H1 (cell line): ENCODE measurements at regions not wholly inside any gene's neighbourhood (a gene's known extent, or its start where the extent isn't known, plus 50 kb on each side); places are given as distances from the start of the nearest gene placed in this dataset.

Source experiments
- CEBPB ChIP-seq: IDR thresholded peaks from 2 replicates; pipeline ENCODE4 v1.6.1; 2012; ENCODE audit warnings: low read depth, low read length
- EP300 ChIP-seq, 2 experiments: IDR thresholded peaks; 1 replicate in 1 of 2; 2 replicates in 1 of 2; pipeline ENCODE4 v1.6.1; 2011 to 2012; ENCODE audit warnings: low read depth in 2 of 2, low read length in 2 of 2, mild to moderate bottlenecking in 2 of 2, borderline replicate concordance in 1 of 2, inconsistent platforms in 1 of 2, moderate library complexity in 1 of 2
- JUN ChIP-seq: IDR thresholded peaks from 2 replicates; pipeline ENCODE4 v1.6.1; 2011; ENCODE audit warnings: low read depth, mild to moderate bottlenecking, improper control_type of control experiment, low read length
- MAFK ChIP-seq: IDR thresholded peaks from 2 replicates; pipeline ENCODE4 v1.6.1; 2012; ENCODE audit warnings: low read depth, mild to moderate bottlenecking, improper control_type of control experiment, low read length
- PHF8 ChIP-seq: fragments of 200-600 bp; sonication (generic); conservative IDR thresholded peaks from 2 replicates; pipeline ENCODE4 v1.7.1; 2012; ENCODE audit warnings: low read depth, mild to moderate bottlenecking, inconsistent platforms, low read length, moderate library complexity
- POLR2AphosphoS5 ChIP-seq: IDR thresholded peaks from 2 replicates; pipeline ENCODE4 v1.6.1; 2011; ENCODE audit warnings: low read depth, low read length
- RAD21 ChIP-seq, 2 experiments: IDR thresholded peaks in 1 of 2; conservative IDR thresholded peaks in 1 of 2; 2 replicates each; pipeline ENCODE4 v1.6.1; 2011; ENCODE audit warnings: low read depth in 2 of 2, low read length in 2 of 2, improper control_type of control experiment in 1 of 2, inconsistent platforms in 1 of 2, mild to moderate bottlenecking in 1 of 2, moderate library complexity in 1 of 2
- SP4 ChIP-seq: IDR thresholded peaks from 2 replicates; pipeline ENCODE4 v1.6.1; 2012; ENCODE audit warnings: low read length, inconsistent platforms
- TAF1 ChIP-seq: IDR thresholded peaks from 2 replicates; pipeline ENCODE4 v1.6.1; 2011; ENCODE audit warnings: mild to moderate bottlenecking, low read depth, low read length
- TBP ChIP-seq: IDR thresholded peaks from 2 replicates; pipeline ENCODE4 v1.6.1; 2011; ENCODE audit warnings: low read depth, low read length, improper control_type of control experiment
- TCF12 ChIP-seq: IDR thresholded peaks from 2 replicates; pipeline ENCODE4 v1.6.1; 2011; ENCODE audit warnings: low read depth, mild to moderate bottlenecking, low read length
- ZNF274 ChIP-seq: IDR thresholded peaks from 2 replicates; pipeline ENCODE4 v1.7.0; 2012; ENCODE audit warnings: low read length, borderline replicate concordance; ENCODE audit errors: extremely low read depth
- TF ChIP-seq, protein P1 (sequence below), 3 experiments: IDR thresholded peaks; 1 replicate in 2 of 3; 2 replicates in 1 of 3; pipeline versions ENCODE4 v1.5.1 to v1.6.1; 2011; ENCODE audit warnings: low read length in 3 of 3, mild to moderate bottlenecking in 3 of 3, inconsistent platforms in 2 of 3, low read depth in 1 of 3, moderate library complexity in 1 of 3; ENCODE audit not compliant: insufficient read depth in 1 of 3; ENCODE audit errors: control extremely low read depth in 1 of 3
- TF ChIP-seq, protein P2 (sequence below): fragments of 300-600 bp; sonication (generic); IDR thresholded peaks from 2 replicates; pipeline ENCODE4 v1.7.1; 2012; ENCODE audit warnings: low read length, moderate library complexity, mild to moderate bottlenecking, inconsistent platforms; ENCODE audit not compliant: insufficient replicate concordance

DNA sequence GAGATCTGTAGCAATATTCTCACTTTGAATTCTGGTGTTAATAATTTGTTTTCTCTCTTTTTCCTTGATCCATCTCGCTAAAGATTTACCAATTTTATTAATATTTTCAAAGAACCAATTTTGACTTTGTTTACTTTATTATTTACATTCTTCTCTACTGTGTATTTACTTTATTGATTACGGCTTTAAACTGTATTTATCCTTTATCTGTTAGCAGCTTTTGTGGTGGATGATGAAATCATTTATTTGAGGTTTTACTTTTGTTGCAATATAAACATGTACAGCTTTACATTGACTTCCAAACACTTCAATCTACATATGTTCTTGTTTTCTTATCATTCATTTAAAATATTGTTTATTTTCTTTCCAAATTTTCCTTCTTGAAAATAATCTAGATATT, 719.9 kb downstream of the ADCYAP1 start:
- TF ChIP-seq SP4, result no peak
- TF ChIP-seq, protein P1, sequence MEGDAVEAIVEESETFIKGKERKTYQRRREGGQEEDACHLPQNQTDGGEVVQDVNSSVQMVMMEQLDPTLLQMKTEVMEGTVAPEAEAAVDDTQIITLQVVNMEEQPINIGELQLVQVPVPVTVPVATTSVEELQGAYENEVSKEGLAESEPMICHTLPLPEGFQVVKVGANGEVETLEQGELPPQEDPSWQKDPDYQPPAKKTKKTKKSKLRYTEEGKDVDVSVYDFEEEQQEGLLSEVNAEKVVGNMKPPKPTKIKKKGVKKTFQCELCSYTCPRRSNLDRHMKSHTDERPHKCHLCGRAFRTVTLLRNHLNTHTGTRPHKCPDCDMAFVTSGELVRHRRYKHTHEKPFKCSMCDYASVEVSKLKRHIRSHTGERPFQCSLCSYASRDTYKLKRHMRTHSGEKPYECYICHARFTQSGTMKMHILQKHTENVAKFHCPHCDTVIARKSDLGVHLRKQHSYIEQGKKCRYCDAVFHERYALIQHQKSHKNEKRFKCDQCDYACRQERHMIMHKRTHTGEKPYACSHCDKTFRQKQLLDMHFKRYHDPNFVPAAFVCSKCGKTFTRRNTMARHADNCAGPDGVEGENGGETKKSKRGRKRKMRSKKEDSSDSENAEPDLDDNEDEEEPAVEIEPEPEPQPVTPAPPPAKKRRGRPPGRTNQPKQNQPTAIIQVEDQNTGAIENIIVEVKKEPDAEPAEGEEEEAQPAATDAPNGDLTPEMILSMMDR (IDR thresholded peaks at IDR 0.05; ENCODE audit: control extremely low read depth in 1 of 3, insufficient read depth in 1 of 3, low read depth in 1 of 3, low read length in 3 of 3), result no peak
- no peak for TF ChIP-seq CEBPB
- TF ChIP-seq TCF12, result no peak
- TF ChIP-seq POLR2AphosphoS5, result no peak
- TF ChIP-seq JUN, result no peak
- TF ChIP-seq TBP, result no peak
- no peak for TF ChIP-seq RAD21 (IDR thresholded peaks at IDR 0.05 in 1 of 2, conservative IDR thresholded peaks at IDR 0.05 in 1 of 2; ENCODE audit: low read depth in 2 of 2, low read length in 2 of 2)
- TF ChIP-seq MAFK, result no peak
- no peak for TF ChIP-seq PHF8
- TF ChIP-seq, protein P2, sequence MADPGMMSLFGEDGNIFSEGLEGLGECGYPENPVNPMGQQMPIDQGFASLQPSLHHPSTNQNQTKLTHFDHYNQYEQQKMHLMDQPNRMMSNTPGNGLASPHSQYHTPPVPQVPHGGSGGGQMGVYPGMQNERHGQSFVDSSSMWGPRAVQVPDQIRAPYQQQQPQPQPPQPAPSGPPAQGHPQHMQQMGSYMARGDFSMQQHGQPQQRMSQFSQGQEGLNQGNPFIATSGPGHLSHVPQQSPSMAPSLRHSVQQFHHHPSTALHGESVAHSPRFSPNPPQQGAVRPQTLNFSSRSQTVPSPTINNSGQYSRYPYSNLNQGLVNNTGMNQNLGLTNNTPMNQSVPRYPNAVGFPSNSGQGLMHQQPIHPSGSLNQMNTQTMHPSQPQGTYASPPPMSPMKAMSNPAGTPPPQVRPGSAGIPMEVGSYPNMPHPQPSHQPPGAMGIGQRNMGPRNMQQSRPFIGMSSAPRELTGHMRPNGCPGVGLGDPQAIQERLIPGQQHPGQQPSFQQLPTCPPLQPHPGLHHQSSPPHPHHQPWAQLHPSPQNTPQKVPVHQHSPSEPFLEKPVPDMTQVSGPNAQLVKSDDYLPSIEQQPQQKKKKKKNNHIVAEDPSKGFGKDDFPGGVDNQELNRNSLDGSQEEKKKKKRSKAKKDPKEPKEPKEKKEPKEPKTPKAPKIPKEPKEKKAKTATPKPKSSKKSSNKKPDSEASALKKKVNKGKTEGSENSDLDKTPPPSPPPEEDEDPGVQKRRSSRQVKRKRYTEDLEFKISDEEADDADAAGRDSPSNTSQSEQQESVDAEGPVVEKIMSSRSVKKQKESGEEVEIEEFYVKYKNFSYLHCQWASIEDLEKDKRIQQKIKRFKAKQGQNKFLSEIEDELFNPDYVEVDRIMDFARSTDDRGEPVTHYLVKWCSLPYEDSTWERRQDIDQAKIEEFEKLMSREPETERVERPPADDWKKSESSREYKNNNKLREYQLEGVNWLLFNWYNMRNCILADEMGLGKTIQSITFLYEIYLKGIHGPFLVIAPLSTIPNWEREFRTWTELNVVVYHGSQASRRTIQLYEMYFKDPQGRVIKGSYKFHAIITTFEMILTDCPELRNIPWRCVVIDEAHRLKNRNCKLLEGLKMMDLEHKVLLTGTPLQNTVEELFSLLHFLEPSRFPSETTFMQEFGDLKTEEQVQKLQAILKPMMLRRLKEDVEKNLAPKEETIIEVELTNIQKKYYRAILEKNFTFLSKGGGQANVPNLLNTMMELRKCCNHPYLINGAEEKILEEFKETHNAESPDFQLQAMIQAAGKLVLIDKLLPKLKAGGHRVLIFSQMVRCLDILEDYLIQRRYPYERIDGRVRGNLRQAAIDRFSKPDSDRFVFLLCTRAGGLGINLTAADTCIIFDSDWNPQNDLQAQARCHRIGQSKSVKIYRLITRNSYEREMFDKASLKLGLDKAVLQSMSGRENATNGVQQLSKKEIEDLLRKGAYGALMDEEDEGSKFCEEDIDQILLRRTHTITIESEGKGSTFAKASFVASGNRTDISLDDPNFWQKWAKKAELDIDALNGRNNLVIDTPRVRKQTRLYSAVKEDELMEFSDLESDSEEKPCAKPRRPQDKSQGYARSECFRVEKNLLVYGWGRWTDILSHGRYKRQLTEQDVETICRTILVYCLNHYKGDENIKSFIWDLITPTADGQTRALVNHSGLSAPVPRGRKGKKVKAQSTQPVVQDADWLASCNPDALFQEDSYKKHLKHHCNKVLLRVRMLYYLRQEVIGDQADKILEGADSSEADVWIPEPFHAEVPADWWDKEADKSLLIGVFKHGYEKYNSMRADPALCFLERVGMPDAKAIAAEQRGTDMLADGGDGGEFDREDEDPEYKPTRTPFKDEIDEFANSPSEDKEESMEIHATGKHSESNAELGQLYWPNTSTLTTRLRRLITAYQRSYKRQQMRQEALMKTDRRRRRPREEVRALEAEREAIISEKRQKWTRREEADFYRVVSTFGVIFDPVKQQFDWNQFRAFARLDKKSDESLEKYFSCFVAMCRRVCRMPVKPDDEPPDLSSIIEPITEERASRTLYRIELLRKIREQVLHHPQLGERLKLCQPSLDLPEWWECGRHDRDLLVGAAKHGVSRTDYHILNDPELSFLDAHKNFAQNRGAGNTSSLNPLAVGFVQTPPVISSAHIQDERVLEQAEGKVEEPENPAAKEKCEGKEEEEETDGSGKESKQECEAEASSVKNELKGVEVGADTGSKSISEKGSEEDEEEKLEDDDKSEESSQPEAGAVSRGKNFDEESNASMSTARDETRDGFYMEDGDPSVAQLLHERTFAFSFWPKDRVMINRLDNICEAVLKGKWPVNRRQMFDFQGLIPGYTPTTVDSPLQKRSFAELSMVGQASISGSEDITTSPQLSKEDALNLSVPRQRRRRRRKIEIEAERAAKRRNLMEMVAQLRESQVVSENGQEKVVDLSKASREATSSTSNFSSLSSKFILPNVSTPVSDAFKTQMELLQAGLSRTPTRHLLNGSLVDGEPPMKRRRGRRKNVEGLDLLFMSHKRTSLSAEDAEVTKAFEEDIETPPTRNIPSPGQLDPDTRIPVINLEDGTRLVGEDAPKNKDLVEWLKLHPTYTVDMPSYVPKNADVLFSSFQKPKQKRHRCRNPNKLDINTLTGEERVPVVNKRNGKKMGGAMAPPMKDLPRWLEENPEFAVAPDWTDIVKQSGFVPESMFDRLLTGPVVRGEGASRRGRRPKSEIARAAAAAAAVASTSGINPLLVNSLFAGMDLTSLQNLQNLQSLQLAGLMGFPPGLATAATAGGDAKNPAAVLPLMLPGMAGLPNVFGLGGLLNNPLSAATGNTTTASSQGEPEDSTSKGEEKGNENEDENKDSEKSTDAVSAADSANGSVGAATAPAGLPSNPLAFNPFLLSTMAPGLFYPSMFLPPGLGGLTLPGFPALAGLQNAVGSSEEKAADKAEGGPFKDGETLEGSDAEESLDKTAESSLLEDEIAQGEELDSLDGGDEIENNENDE, result no peak
- TF ChIP-seq ZNF274, result no peak
- TF ChIP-seq TAF1, result no peak
- TF ChIP-seq EP300 (IDR thresholded peaks at IDR 0.05; ENCODE audit: borderline replicate concordance in 1 of 2, low read depth in 2 of 2, low read length in 2 of 2), result no peak
